ENCODE measurements at regions not wholly inside any gene's neighbourhood (a gene's known extent, or its start where the extent isn't known, plus 50 kb on each side); places are given as distances from the start of the nearest gene placed in this dataset.

DNA sequence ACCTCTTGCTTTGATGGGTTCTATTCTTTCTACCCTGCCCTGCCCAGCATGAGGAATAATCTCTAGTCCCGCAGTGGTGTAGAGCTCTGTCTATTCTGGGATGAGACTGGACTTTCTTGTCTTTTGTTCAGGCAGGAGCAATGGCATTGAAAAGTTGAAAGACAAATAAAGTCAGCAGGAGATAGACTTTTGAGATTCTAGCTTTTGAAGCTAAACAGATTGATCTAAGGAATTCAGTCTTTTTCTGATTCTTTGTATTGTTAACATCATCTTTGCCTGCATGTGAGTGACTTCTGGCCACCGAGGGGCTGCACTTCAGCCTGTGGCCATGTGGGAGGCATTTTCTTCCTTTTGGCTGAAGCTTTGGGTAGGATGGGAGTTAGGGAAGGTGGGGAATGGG lies 132.4 kb downstream of the MRPL57 start:
- TF ChIP-seq, protein P1, sequence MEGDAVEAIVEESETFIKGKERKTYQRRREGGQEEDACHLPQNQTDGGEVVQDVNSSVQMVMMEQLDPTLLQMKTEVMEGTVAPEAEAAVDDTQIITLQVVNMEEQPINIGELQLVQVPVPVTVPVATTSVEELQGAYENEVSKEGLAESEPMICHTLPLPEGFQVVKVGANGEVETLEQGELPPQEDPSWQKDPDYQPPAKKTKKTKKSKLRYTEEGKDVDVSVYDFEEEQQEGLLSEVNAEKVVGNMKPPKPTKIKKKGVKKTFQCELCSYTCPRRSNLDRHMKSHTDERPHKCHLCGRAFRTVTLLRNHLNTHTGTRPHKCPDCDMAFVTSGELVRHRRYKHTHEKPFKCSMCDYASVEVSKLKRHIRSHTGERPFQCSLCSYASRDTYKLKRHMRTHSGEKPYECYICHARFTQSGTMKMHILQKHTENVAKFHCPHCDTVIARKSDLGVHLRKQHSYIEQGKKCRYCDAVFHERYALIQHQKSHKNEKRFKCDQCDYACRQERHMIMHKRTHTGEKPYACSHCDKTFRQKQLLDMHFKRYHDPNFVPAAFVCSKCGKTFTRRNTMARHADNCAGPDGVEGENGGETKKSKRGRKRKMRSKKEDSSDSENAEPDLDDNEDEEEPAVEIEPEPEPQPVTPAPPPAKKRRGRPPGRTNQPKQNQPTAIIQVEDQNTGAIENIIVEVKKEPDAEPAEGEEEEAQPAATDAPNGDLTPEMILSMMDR (IDR thresholded peaks at IDR 0.05): no peak
- TF ChIP-seq POLR2A (IDR thresholded peaks at IDR 0.05) (no peak), POLR2AphosphoS5 (IDR thresholded peaks at IDR 0.05) (no peak), EP300 (IDR thresholded peaks at IDR 0.05; ENCODE audit: low read depth) (no peak)
